Osteoblast (primary cell): ENCODE measurements at regions not wholly inside any gene's neighbourhood (a gene's known extent, or its start where the extent isn't known, plus 50 kb on each side); places are given as distances from the start of the nearest gene placed in this dataset.

Experiments used
- DNase-seq: peaks from one replicate; pipeline ENCODE4 v3.0.0; 2011; ENCODE audit warnings: low spot score, mixed read lengths; ENCODE audit not compliant: insufficient read length; ENCODE audit errors: missing footprints
- H2AFZ ChIP-seq: 2 replicates; pipeline ENCODE4 v1.6.0; 2011; ENCODE audit warnings: mild to moderate bottlenecking, low read length
- H3K27ac ChIP-seq: 2 replicates; pipeline ENCODE4 v1.5.1; 2011; ENCODE audit warnings: mild to moderate bottlenecking, low read depth, low read length, moderate library complexity
- H3K27me3 ChIP-seq: 2 replicates; pipeline ENCODE4 v1.6.0; 2012; ENCODE audit warnings: mild to moderate bottlenecking, control low read depth, inconsistent platforms, low read length, moderate library complexity; ENCODE audit not compliant: insufficient read depth
- H3K36me3 ChIP-seq: 2 replicates; pipeline ENCODE4 v1.5.1; 2011; ENCODE audit warnings: mild to moderate bottlenecking, low read length, control low read depth, moderate library complexity; ENCODE audit not compliant: insufficient read depth
- H3K4me1 ChIP-seq: 2 replicates; pipeline ENCODE4 v1.5.1; 2011; ENCODE audit warnings: mild to moderate bottlenecking, low read length, control low read depth, moderate library complexity; ENCODE audit not compliant: insufficient read depth
- H3K4me2 ChIP-seq: 2 replicates; pipeline ENCODE4 v1.6.0; 2011; ENCODE audit warnings: mild to moderate bottlenecking, low read length; ENCODE audit not compliant: insufficient read depth
- H3K4me3 ChIP-seq: fragments of 200-600 bp; sonication (generic); 3 replicates; pipeline ENCODE4 v1.5.1; 2012; ENCODE audit warnings: mild to moderate bottlenecking, low read length, inconsistent platforms; ENCODE audit not compliant: insufficient read depth
- H3K79me2 ChIP-seq: 2 replicates; pipeline ENCODE4 v1.6.0; 2012; ENCODE audit warnings: mild to moderate bottlenecking, low read length, control low read depth, inconsistent platforms; ENCODE audit not compliant: insufficient read depth
- H3K9me3 ChIP-seq: 2 replicates; pipeline ENCODE4 v1.5.1; 2011; ENCODE audit warnings: low read depth, low read length, control low read depth
- H4K20me1 ChIP-seq: 2 replicates; pipeline ENCODE4 v1.6.0; 2012; ENCODE audit warnings: mild to moderate bottlenecking, low read length, control low read depth; ENCODE audit not compliant: insufficient read depth
- TF ChIP-seq, protein P1 (sequence below): IDR thresholded peaks from 2 replicates; pipeline ENCODE4 v1.5.1; 2011; ENCODE audit warnings: mild to moderate bottlenecking, low read depth, low read length, moderate library complexity; ENCODE audit errors: extremely low read depth

DNA sequence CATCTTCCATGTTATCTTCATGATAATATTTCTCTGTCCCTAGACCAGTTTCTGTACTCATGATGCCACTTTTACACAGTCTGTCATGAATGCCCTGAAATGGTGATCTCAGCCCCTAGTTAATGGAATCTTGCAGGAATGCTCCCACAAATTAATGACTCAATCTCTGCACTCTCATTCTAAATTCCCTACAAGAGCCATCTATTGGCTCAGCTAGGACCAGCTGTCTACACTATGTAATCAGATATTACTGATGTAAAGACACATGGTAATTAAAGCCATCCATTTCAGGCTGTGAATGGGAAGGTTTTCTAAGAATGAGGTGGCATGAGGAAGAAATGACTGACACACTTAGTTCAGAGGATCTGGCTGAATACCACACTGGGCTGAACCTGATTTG, 199.1 kb upstream of the KCND3 start:
- Histone ChIP-seq H3K79me2 (no peaks in the 10 kb centered on the region), H3K4me2 (no peak overlapping the region), H3K36me3 (no peaks in the 10 kb centered on the region), H3K9me3 (no peaks in the 10 kb centered on the region), H3K27ac (no peak overlapping the region), H3K4me1 (no peaks in the 10 kb centered on the region), H3K27me3 (no peaks in the 10 kb centered on the region), H4K20me1 (no peaks in the 10 kb centered on the region), H3K4me3 (no peak overlapping the region), H2AFZ (no peak overlapping the region)
- TF ChIP-seq, protein P1, sequence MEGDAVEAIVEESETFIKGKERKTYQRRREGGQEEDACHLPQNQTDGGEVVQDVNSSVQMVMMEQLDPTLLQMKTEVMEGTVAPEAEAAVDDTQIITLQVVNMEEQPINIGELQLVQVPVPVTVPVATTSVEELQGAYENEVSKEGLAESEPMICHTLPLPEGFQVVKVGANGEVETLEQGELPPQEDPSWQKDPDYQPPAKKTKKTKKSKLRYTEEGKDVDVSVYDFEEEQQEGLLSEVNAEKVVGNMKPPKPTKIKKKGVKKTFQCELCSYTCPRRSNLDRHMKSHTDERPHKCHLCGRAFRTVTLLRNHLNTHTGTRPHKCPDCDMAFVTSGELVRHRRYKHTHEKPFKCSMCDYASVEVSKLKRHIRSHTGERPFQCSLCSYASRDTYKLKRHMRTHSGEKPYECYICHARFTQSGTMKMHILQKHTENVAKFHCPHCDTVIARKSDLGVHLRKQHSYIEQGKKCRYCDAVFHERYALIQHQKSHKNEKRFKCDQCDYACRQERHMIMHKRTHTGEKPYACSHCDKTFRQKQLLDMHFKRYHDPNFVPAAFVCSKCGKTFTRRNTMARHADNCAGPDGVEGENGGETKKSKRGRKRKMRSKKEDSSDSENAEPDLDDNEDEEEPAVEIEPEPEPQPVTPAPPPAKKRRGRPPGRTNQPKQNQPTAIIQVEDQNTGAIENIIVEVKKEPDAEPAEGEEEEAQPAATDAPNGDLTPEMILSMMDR: no peak
- DNase-seq: no peak

- no peak overlapping the region for H3K4me3 ChIP-seq
- no peaks in the 10 kb centered on the region for H3K4me1 ChIP-seq
- H3K9me3 ChIP-seq: no peaks in the 10 kb centered on the region
- H2AFZ ChIP-seq: no peak overlapping the region
- H3K79me2 ChIP-seq: no peaks in the 10 kb centered on the region
- no peaks in the 10 kb centered on the region for H3K36me3 ChIP-seq
- H3K27ac ChIP-seq: no peak overlapping the region
- H3K27me3 ChIP-seq: no peaks in the 10 kb centered on the region
- TF ChIP-seq, protein P1: no peak
- no peaks in the 10 kb centered on the region for H4K20me1 ChIP-seq
- no peak for DNase-seq
- H3K4me2 ChIP-seq: no peak overlapping the region
Observed at GRCh38 chr1:112196008-112196588, 199.9 kb upstream of the CTTNBP2NL start.

DNA sequence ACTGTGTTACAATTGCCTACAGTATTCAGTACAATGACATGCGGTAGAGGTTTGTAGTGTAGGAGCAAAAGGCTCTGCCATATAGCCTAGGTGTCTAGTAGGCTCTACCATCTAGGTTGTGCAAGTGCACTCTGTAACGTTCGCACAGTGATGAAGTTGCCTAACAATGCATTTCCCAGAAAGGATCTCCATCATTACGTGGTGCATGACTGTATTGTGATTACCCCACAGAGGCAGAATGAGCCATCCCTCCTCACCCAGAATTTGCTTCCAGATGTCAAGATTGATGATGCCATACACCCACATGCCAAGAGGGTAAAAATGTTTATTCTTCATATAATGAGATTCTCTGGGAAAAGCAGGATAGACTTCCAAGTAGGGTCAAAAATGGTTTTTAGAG, 199.3 kb upstream of the CTTNBP2NL start:
- TF ChIP-seq, protein P1: no peak
- H4K20me1 ChIP-seq: no peaks in the 10 kb centered on the region
- H2AFZ ChIP-seq: no peak overlapping the region
- H3K4me2 ChIP-seq: no peak overlapping the region
- no peaks in the 10 kb centered on the region for H3K4me1 ChIP-seq
- no peak overlapping the region for H3K4me3 ChIP-seq
- no peak for DNase-seq
- H3K27ac ChIP-seq: no peak overlapping the region
- H3K36me3 ChIP-seq: no peaks in the 10 kb centered on the region
- H3K27me3 ChIP-seq: no peaks in the 10 kb centered on the region
- no peaks in the 10 kb centered on the region for H3K79me2 ChIP-seq
- no peaks in the 10 kb centered on the region for H3K9me3 ChIP-seq

- no peak overlapping the region for H2AFZ ChIP-seq
- H3K36me3 ChIP-seq: no peaks in the 10 kb centered on the region
- DNase-seq: peak; percentile 14
- H3K4me2 ChIP-seq: no peak overlapping the region
- no peaks in the 10 kb centered on the region for H3K4me1 ChIP-seq
- no peaks in the 10 kb centered on the region for H4K20me1 ChIP-seq
- H3K4me3 ChIP-seq: no peak overlapping the region
- no peaks in the 10 kb centered on the region for H3K79me2 ChIP-seq
- H3K9me3 ChIP-seq: no peaks in the 10 kb centered on the region
- no peak overlapping the region for H3K27ac ChIP-seq
- TF ChIP-seq, protein P1: no peak
- no peaks in the 10 kb centered on the region for H3K27me3 ChIP-seq
Observed at GRCh38 chr1:112209493-112209892, 186.5 kb upstream of the CTTNBP2NL start.
